ENCODE measurements at regions not wholly inside any gene's neighbourhood (a gene's known extent, or its start where the extent isn't known, plus 50 kb on each side); places are given as distances from the start of the nearest gene placed in this dataset.

DNA sequence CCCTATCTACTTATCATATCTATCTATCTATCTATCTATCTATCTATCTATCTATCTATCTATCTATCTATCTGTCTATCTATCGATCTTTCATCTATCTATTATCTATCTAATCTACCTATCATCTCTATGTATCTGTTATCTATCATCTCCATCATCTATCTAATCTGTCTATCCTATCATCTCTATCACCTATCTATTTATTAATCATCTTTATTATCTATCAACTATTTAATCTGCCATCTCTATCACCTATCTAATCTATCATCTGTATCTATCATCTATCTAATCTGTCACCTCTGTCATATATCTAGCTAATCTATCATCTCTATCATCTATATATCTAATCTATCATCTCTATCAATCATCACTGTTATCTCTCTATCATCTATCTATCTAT is 736.3 kb downstream of the TYW1 start:
- TF ChIP-seq, protein P1, sequence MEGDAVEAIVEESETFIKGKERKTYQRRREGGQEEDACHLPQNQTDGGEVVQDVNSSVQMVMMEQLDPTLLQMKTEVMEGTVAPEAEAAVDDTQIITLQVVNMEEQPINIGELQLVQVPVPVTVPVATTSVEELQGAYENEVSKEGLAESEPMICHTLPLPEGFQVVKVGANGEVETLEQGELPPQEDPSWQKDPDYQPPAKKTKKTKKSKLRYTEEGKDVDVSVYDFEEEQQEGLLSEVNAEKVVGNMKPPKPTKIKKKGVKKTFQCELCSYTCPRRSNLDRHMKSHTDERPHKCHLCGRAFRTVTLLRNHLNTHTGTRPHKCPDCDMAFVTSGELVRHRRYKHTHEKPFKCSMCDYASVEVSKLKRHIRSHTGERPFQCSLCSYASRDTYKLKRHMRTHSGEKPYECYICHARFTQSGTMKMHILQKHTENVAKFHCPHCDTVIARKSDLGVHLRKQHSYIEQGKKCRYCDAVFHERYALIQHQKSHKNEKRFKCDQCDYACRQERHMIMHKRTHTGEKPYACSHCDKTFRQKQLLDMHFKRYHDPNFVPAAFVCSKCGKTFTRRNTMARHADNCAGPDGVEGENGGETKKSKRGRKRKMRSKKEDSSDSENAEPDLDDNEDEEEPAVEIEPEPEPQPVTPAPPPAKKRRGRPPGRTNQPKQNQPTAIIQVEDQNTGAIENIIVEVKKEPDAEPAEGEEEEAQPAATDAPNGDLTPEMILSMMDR (IDR thresholded peaks at IDR 0.05) = no peak
- TF ChIP-seq POLR2A (IDR thresholded peaks at IDR 0.05; ENCODE audit: low read depth) (no peak), EP300 (IDR thresholded peaks at IDR 0.05) (no peak)

All from esophagus muscularis mucosa (tissue), 4 donors.